ENCODE measurements at regions not wholly inside any gene's neighbourhood (a gene's known extent, or its start where the extent isn't known, plus 50 kb on each side); places are given as distances from the start of the nearest gene placed in this dataset.
"Not testable (repeated sequence)": the region's sequence is repeated elsewhere in the genome, so short reads cannot be mapped to it uniquely, and the experiment has no call there.

- DNase-seq (ENCODE audit: low read depth in 3 of 3) = peak in 1 of 3 experiments; percentile 3
Measured at GRCh38 chr12:74365178-74365964, 172.3 kb upstream of the ATXN7L3B start.

- no peak for DNase-seq (ENCODE audit: low read depth in 3 of 3)
Measured at GRCh38 chr12:74370608-74371216, 166.9 kb upstream of the ATXN7L3B start.

GRCh38 chr12:74379114-74379513 is 158.5 kb upstream of the ATXN7L3B start:
- DNase-seq (ENCODE audit: low read depth in 3 of 3) = no peak

- DNase-seq (ENCODE audit: low read depth in 3 of 3) = no peak
Measured at GRCh38 chr12:74381958-74382357, 155.7 kb upstream of the ATXN7L3B start.

- DNase-seq (ENCODE audit: low read depth in 3 of 3) = no peak
Measured at GRCh38 chr12:74382983-74383382, 154.7 kb upstream of the ATXN7L3B start.

GRCh38 chr12:74391283-74391682 is 146.4 kb upstream of the ATXN7L3B start:
- DNase-seq (ENCODE audit: low read depth in 3 of 3) = no peak

GRCh38 chr12:74393272-74393671 is 144.4 kb upstream of the ATXN7L3B start:
- no peak for DNase-seq (ENCODE audit: low read depth in 3 of 3)

GRCh38 chr12:74394647-74395046 is 143.0 kb upstream of the ATXN7L3B start:
- no peak for DNase-seq (ENCODE audit: low read depth in 3 of 3)

- DNase-seq (ENCODE audit: low read depth in 3 of 3) = no peak
Measured at GRCh38 chr12:74401035-74401434, 136.6 kb upstream of the ATXN7L3B start.

GRCh38 chr12:74401966-74402365 is 135.7 kb upstream of the ATXN7L3B start:
- DNase-seq (ENCODE audit: low read depth in 3 of 3) = no peak

GRCh38 chr12:74403221-74403470 is 134.5 kb upstream of the ATXN7L3B start:
- DNase-seq (ENCODE audit: low read depth in 3 of 3) = not testable (repeated sequence)

- DNase-seq (ENCODE audit: low read depth in 3 of 3) = no peak
Measured at GRCh38 chr12:74408601-74409166, 129.0 kb upstream of the ATXN7L3B start.

- DNase-seq (ENCODE audit: low read depth in 3 of 3) = no peak
Measured at GRCh38 chr12:74412606-74413230, 124.9 kb upstream of the ATXN7L3B start.

- no peak for DNase-seq (ENCODE audit: low read depth in 3 of 3)
Measured at GRCh38 chr12:74415633-74416032, 122.0 kb upstream of the ATXN7L3B start.

GRCh38 chr12:74418573-74418972 is 119.1 kb upstream of the ATXN7L3B start:
- DNase-seq (ENCODE audit: low read depth in 3 of 3) = no peak

GRCh38 chr12:74424778-74425177 is 112.9 kb upstream of the ATXN7L3B start:
- DNase-seq (ENCODE audit: low read depth in 3 of 3) = no peak

- no peak for DNase-seq (ENCODE audit: low read depth in 3 of 3)
Measured at GRCh38 chr12:74426091-74426490, 111.5 kb upstream of the ATXN7L3B start.

- DNase-seq (ENCODE audit: low read depth in 3 of 3) = no peak
Measured at GRCh38 chr12:74429535-74429934, 108.1 kb upstream of the ATXN7L3B start.

- DNase-seq (ENCODE audit: low read depth in 3 of 3) = no peak
Measured at GRCh38 chr12:74431801-74432200, 105.8 kb upstream of the ATXN7L3B start.

GRCh38 chr12:74440469-74440868 is 97.2 kb upstream of the ATXN7L3B start:
- no peak for DNase-seq (ENCODE audit: low read depth in 3 of 3)

- no peak for DNase-seq (ENCODE audit: low read depth in 3 of 3)
Measured at GRCh38 chr12:74441872-74442271, 95.8 kb upstream of the ATXN7L3B start.

GRCh38 chr12:74446466-74446865 is 91.2 kb upstream of the ATXN7L3B start:
- DNase-seq (ENCODE audit: low read depth in 3 of 3) = no peak

GRCh38 chr12:74449872-74450271 is 87.8 kb upstream of the ATXN7L3B start:
- no peak for DNase-seq (ENCODE audit: low read depth in 3 of 3)
